HL-60 (cell line): ENCODE measurements at regions not wholly inside any gene's neighbourhood (a gene's known extent, or its start where the extent isn't known, plus 50 kb on each side); places are given as distances from the start of the nearest gene placed in this dataset.

Source experiments
- DNase-seq, 2 experiments: peaks; one replicate each; pipeline ENCODE4 v3.0.0-alpha.2; 2010 to 2020; ENCODE audit warnings: low read depth in 1 of 2, low spot score in 1 of 2
- H3K27ac ChIP-seq: fragments of 250-450 bp; sonication (Bioruptor Pico); replicated peaks from 2 replicates; pipeline ENCODE4 v1.5.1; 2020; ENCODE audit warnings: mild to moderate bottlenecking, moderate library complexity
- H3K27me3 ChIP-seq: fragments of 250-450 bp; sonication (Bioruptor Pico); 2 replicates; pipeline ENCODE4 v1.5.1; 2021; ENCODE audit warnings: mild to moderate bottlenecking, moderate library complexity; ENCODE audit not compliant: insufficient read depth, poor library complexity, severe bottlenecking
- H3K4me3 ChIP-seq: replicated peaks from 2 replicates; pipeline ENCODE4 v1.5.1; 2011; ENCODE audit warnings: mild to moderate bottlenecking, control low read depth, low read length; ENCODE audit not compliant: insufficient read depth
- CTCF ChIP-seq: IDR thresholded peaks from one replicate; pipeline ENCODE4 v1.5.1; 2011; ENCODE audit warnings: low read length, control low read depth, inconsistent platforms; ENCODE audit not compliant: insufficient read depth
- GABPA ChIP-seq: IDR thresholded peaks from 2 replicates; pipeline ENCODE4 v1.6.1; 2012; ENCODE audit warnings: low read depth
- POLR2AphosphoS5 ChIP-seq: IDR thresholded peaks from 2 replicates; pipeline ENCODE4 v1.6.1; 2012; ENCODE audit warnings: low read depth
- REST ChIP-seq: IDR thresholded peaks from 2 replicates; pipeline ENCODE4 v1.6.1; 2012; ENCODE audit warnings: low read depth; ENCODE audit not compliant: insufficient replicate concordance
- SPI1 ChIP-seq: IDR thresholded peaks from 2 replicates; pipeline ENCODE4 v1.6.1; 2012; ENCODE audit warnings: low read depth, mild to moderate bottlenecking, borderline replicate concordance

- Histone ChIP-seq H3K4me3 (no peak overlapping the region), H3K27ac (no peak overlapping the region), H3K27me3 (no peaks in the 10 kb centered on the region)
- TF ChIP-seq REST = no peak
- no peak for TF ChIP-seq SPI1
- no peak for TF ChIP-seq CTCF
- no peak for TF ChIP-seq GABPA
- TF ChIP-seq POLR2AphosphoS5 = no peak
- DNase-seq = no peak
Observed at GRCh38 chr7:153320681-153321080, 561.1 kb downstream of the ACTR3B start.

GRCh38 chr7:153322991-153323390 is 563.4 kb downstream of the ACTR3B start:
- TF ChIP-seq SPI1 = no peak
- TF ChIP-seq REST = no peak
- TF ChIP-seq GABPA = no peak
- TF ChIP-seq CTCF = no peak
- no peak for TF ChIP-seq POLR2AphosphoS5
- DNase-seq = no peak
- Histone ChIP-seq H3K4me3 (no peak overlapping the region), H3K27ac (no peak overlapping the region), H3K27me3 (no peaks in the 10 kb centered on the region)

GRCh38 chr7:153324094-153324493 is 564.5 kb downstream of the ACTR3B start:
- TF ChIP-seq SPI1 = no peak
- TF ChIP-seq REST = peak; percentile 11
- TF ChIP-seq POLR2AphosphoS5 = no peak
- no peak for TF ChIP-seq GABPA

GRCh38 chr7:153327683-153328082 is 568.1 kb downstream of the ACTR3B start:
- DNase-seq = no peak
- TF ChIP-seq GABPA (no peak), CTCF (no peak), POLR2AphosphoS5 (no peak), SPI1 (no peak), REST (no peak)
- no peaks in the 10 kb centered on the region for H3K27me3 ChIP-seq
- H3K27ac ChIP-seq = no peak overlapping the region
- no peak overlapping the region for H3K4me3 ChIP-seq

More at GRCh38 chr7:153324094-153324493, 564.5 kb downstream of the ACTR3B start:
- Histone ChIP-seq H3K27me3 (no peaks in the 10 kb centered on the region), H3K27ac (no peak overlapping the region), H3K4me3 (no peak overlapping the region)
- DNase-seq = no peak
